Chondrocyte (in vitro differentiated cells): ENCODE measurements at regions not wholly inside any gene's neighbourhood (a gene's known extent, or its start where the extent isn't known, plus 50 kb on each side); places are given as distances from the start of the nearest gene placed in this dataset.
"Not testable (repeated sequence)": the region's sequence is repeated elsewhere in the genome, so short reads cannot be mapped to it uniquely, and the experiment has no call there.

Experiments
- DNase-seq: peaks from one replicate; pipeline ENCODE4 v3.0.0; 2021; ENCODE audit warnings: mixed read lengths, low spot score
- H3K27ac Mint-ChIP-seq: one replicate; pipeline ENCODE4 v1.8.0; 2021; ENCODE audit warnings: mild to moderate bottlenecking, moderate library complexity, mixed read lengths; ENCODE audit not compliant: unreplicated experiment
- H3K27me3 Mint-ChIP-seq: 2 replicates; pipeline ENCODE4 v1.8.0; 2021; ENCODE audit warnings: low read depth, mixed read lengths
- H3K36me3 Mint-ChIP-seq: 2 replicates; pipeline ENCODE4 v1.8.0; 2021; ENCODE audit warnings: low read depth, mixed read lengths
- H3K4me1 Mint-ChIP-seq: 2 replicates; pipeline ENCODE4 v1.8.0; 2021; ENCODE audit warnings: low read depth, mild to moderate bottlenecking, mixed read lengths
- H3K4me3 Mint-ChIP-seq: one replicate; pipeline ENCODE4 v1.8.0; 2021; ENCODE audit warnings: mild to moderate bottlenecking, moderate library complexity, mixed read lengths; ENCODE audit not compliant: unreplicated experiment
- H3K9me3 Mint-ChIP-seq: 2 replicates; pipeline ENCODE4 v1.8.0; 2021; ENCODE audit warnings: low read depth, mixed read lengths
- TF ChIP-seq, protein P1 (sequence below): fragments of 200-600 bp; sonication (generic); IDR thresholded peaks from 2 replicates; pipeline ENCODE4 v1.5.0; 2021; ENCODE audit warnings: antibody characterized with exemption, mild to moderate bottlenecking, moderate library complexity

DNA sequence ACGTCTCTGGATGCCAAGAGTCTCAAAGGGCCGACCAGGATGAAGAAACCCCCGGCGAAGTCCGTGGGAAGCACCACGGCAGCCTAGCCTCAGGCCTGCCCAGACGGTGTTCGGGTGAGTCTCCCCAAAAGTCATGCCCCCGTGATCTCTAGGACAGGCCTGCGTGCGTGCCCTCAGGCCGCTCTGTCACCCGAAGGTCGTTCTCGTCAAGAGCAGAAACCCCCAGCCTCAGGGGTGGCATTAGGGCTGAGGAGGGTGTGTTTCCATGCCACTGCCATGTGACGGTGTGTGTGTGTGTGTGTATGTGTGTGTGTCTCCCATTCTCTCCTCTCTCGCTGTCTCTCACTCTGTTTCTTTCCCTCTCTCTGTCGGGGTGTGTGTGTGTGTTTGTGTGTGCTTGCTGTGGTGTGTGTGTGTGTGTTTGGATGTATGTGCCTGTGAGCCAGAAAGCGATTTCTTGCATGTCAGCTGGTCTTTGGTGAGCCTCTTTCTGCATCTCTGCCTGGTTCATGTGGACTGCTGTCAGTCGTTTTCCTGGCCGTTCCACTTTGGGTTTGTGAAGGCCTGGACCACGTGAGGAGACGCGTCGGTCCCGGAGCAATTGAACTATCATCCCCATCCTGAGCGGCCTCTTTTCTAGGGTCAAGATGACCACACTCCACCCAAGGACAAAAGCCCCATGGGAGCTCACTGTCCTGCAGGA is 772.5 kb upstream of the ALG10B start:
- Mint-ChIP-seq H3K27me3 (no peaks in the 10 kb centered on the region), H3K27ac (no peak overlapping the region), H3K9me3 (peaks cover 57% of the 10 kb centered on the region), H3K4me1 (no peaks in the 10 kb centered on the region), H3K36me3 (peaks cover 5% of the 10 kb centered on the region), H3K4me3 (no peak overlapping the region)
- TF ChIP-seq, protein P1, sequence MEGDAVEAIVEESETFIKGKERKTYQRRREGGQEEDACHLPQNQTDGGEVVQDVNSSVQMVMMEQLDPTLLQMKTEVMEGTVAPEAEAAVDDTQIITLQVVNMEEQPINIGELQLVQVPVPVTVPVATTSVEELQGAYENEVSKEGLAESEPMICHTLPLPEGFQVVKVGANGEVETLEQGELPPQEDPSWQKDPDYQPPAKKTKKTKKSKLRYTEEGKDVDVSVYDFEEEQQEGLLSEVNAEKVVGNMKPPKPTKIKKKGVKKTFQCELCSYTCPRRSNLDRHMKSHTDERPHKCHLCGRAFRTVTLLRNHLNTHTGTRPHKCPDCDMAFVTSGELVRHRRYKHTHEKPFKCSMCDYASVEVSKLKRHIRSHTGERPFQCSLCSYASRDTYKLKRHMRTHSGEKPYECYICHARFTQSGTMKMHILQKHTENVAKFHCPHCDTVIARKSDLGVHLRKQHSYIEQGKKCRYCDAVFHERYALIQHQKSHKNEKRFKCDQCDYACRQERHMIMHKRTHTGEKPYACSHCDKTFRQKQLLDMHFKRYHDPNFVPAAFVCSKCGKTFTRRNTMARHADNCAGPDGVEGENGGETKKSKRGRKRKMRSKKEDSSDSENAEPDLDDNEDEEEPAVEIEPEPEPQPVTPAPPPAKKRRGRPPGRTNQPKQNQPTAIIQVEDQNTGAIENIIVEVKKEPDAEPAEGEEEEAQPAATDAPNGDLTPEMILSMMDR, result no peak
- no peak for DNase-seq

DNA sequence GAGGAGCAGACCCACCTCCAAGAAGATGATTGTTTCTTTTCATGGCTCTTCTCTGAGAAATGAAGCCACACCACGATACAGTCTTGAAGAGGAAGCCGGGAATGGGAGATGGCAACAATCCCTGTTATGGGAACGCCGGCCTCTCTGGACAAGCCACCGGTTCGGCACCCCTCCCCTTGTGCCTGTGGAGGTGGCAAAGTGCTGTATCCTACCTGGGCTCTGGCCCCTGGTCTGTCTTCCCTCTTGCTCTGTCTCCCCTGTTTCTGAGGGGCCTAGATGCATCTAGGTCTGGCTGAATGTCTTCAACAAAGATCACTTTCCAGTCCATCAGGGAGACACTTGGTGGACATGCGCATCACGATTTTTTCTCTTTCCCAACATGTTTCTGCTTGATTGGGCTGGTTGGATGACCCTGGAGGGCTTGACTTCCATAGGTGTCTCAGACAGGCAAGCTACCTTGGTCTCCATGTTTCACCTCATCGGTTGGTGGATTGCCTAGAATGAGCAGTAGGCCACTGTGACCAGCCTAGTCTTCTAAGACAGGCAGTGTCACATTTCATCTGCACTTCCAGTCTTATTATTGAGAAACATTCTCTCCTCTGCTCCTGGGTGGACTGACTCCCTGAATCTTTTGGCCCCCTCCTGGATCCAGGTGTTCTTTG is 771.8 kb upstream of the ALG10B start:
- not testable (repeated sequence) for DNase-seq, H3K36me3 Mint-ChIP-seq, H3K27ac Mint-ChIP-seq, H3K27me3 Mint-ChIP-seq, H3K4me1 Mint-ChIP-seq, H3K4me3 Mint-ChIP-seq
- peaks cover 54% of the 10 kb centered on the region for H3K9me3 Mint-ChIP-seq

DNA sequence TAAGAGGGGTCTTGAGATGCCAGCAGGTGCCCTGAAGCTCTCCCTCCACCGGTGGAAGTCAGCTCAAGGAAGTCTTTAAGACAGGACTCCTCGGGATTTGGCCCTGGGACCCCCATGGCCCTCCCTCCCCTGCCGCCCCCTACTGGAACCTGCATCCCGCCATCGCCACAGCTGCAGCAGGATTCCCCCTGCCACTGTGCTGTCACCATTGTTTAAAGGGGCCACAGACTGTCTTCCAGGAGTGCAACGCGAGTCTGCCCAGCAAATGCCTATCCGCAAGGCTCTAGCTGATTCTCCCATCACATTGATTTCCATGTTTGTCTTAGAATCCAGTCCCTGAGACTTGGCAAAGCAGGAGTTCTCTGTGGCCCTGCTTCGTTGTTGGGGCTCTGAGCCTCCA is 770.8 kb upstream of the ALG10B start:
- TF ChIP-seq, protein P1, result no peak
- no peaks in the 10 kb centered on the region for H3K27me3 Mint-ChIP-seq
- H3K27ac Mint-ChIP-seq, result no peak overlapping the region
- no peaks in the 10 kb centered on the region for H3K4me1 Mint-ChIP-seq
- H3K9me3 Mint-ChIP-seq, result peaks cover 52% of the 10 kb centered on the region
- DNase-seq, result no peak
- H3K4me3 Mint-ChIP-seq, result no peak overlapping the region
- peaks cover 5% of the 10 kb centered on the region for H3K36me3 Mint-ChIP-seq

DNA sequence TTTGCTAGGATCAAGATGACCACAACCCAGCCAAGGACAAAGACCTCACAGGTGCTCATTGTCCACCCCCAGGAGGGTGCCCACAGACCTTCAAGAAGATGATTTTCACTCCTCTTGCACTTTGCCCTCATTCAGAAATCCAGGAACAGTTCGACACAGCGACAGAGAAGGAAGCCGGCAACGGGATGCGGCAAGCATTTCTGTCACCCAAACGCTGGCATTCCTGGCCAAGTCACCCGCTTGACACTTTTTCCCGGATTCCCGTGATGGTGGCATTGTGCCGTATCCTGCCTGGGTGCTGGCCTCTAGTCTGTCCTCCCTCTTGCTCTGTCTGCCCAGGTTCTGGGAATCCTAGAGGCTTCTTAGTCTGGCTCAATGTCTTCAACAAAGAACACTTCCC is 770.4 kb upstream of the ALG10B start:
- TF ChIP-seq, protein P1, result no peak
- H3K36me3 Mint-ChIP-seq, result peaks cover 5% of the 10 kb centered on the region
- H3K4me1 Mint-ChIP-seq, result no peaks in the 10 kb centered on the region
- no peaks in the 10 kb centered on the region for H3K27me3 Mint-ChIP-seq
- H3K4me3 Mint-ChIP-seq, result no peak overlapping the region
- no peak overlapping the region for H3K27ac Mint-ChIP-seq
- peaks cover 52% of the 10 kb centered on the region for H3K9me3 Mint-ChIP-seq
- no peak for DNase-seq

DNA sequence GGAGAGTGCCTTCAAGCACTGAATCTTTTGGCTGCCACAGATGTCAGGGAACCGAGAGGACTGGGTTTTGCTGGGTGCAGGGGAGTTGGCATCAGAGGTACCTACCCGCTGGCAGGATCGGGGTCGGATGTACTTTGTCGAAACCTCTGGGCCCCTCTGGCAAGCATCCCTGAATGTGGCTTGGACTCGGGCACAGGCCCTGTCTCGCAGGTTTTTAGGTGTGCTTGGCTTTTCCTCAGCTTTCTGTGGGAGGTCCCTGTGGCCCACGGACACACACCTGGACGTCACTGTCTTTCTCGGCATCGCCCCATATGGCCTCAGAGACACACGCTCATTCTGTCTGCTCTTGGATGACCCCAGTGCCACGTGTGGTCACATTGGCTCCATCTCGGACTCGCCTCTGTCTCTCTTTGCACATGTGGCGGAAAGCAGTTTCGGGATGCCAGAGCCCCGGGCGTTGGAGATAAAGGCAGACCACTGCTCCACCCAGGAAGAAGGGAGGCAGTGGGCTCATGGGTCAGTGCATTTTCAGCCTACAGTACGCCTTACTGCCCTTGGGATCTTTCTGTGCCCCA is 769.6 kb upstream of the ALG10B start:
- H3K4me1 Mint-ChIP-seq, result no peaks in the 10 kb centered on the region
- H3K36me3 Mint-ChIP-seq, result peaks cover 5% of the 10 kb centered on the region
- TF ChIP-seq, protein P1, result no peak
- H3K4me3 Mint-ChIP-seq, result no peak overlapping the region
- DNase-seq, result no peak
- H3K27ac Mint-ChIP-seq, result no peak overlapping the region
- H3K27me3 Mint-ChIP-seq, result no peaks in the 10 kb centered on the region
- H3K9me3 Mint-ChIP-seq, result peaks cover 52% of the 10 kb centered on the region
